SK-N-SH treated with all-trans-retinoic acid at 6 μM for 48 hours (cell line): ENCODE measurements at regions not wholly inside any gene's neighbourhood (a gene's known extent, or its start where the extent isn't known, plus 50 kb on each side); places are given as distances from the start of the nearest gene placed in this dataset.

Experiments
- ARNTL ChIP-seq: fragments of 450-650 bp; formaldehyde crosslinking; IDR thresholded peaks from 2 replicates; pipeline ENCODE4 v1.5.0; 2020; ENCODE audit warnings: low read depth, mild to moderate bottlenecking, moderate library complexity, borderline replicate concordance
- CSDC2 ChIP-seq: fragments of 250-450 bp; sonication (Bioruptor Pico); IDR thresholded peaks from 2 replicates; pipeline ENCODE4 v1.5.0; 2020; ENCODE audit warnings: mild to moderate bottlenecking, moderate library complexity
- ESRRG ChIP-seq: fragments of 250-450 bp; sonication (Bioruptor Pico); IDR thresholded peaks from 2 replicates; pipeline ENCODE4 v1.6.1; 2021; ENCODE audit warnings: mild to moderate bottlenecking
- PPARA ChIP-seq: fragments of 250-450 bp; sonication (Bioruptor Pico); IDR thresholded peaks from 2 replicates; pipeline ENCODE4 v1.5.0; 2020; ENCODE audit warnings: mild to moderate bottlenecking, borderline replicate concordance
- TCF4 ChIP-seq: fragments of 250-450 bp; sonication (Bioruptor Pico); IDR thresholded peaks from 2 replicates; pipeline ENCODE4 v1.8.0; 2021; ENCODE audit warnings: mild to moderate bottlenecking, moderate library complexity, borderline replicate concordance
- TOX ChIP-seq: fragments of 250-450 bp; sonication (Bioruptor Pico); IDR thresholded peaks from 2 replicates; pipeline ENCODE4 v1.8.0; 2021; ENCODE audit warnings: mild to moderate bottlenecking, moderate library complexity, borderline replicate concordance
- ZC3H10 ChIP-seq: fragments of 250-450 bp; sonication (Bioruptor Pico); IDR thresholded peaks from 2 replicates; pipeline ENCODE4 v1.5.1; 2021; ENCODE audit warnings: mild to moderate bottlenecking, moderate library complexity
- ZNF565 ChIP-seq: fragments of 450-650 bp; formaldehyde crosslinking; conservative IDR thresholded peaks from 2 replicates; pipeline ENCODE4 v1.5.0; 2020; ENCODE audit warnings: low read depth, mild to moderate bottlenecking, moderate library complexity
- ZNF8 ChIP-seq: fragments of 450-650 bp; formaldehyde crosslinking; IDR thresholded peaks from 2 replicates; pipeline ENCODE4 v1.5.0; 2020; ENCODE audit warnings: mild to moderate bottlenecking, moderate library complexity
- TF ChIP-seq, protein P1 (sequence below): fragments of 250-450 bp; sonication (Bioruptor Pico); IDR thresholded peaks from 2 replicates; pipeline ENCODE4 v1.8.0; 2020; ENCODE audit warnings: mild to moderate bottlenecking, moderate library complexity, borderline replicate concordance
- TF ChIP-seq, protein P2 (sequence below): fragments of 250-450 bp; sonication (Bioruptor Pico); IDR thresholded peaks from 2 replicates; pipeline ENCODE4 v1.5.1; 2020; ENCODE audit warnings: low read depth, mild to moderate bottlenecking, moderate library complexity

DNA sequence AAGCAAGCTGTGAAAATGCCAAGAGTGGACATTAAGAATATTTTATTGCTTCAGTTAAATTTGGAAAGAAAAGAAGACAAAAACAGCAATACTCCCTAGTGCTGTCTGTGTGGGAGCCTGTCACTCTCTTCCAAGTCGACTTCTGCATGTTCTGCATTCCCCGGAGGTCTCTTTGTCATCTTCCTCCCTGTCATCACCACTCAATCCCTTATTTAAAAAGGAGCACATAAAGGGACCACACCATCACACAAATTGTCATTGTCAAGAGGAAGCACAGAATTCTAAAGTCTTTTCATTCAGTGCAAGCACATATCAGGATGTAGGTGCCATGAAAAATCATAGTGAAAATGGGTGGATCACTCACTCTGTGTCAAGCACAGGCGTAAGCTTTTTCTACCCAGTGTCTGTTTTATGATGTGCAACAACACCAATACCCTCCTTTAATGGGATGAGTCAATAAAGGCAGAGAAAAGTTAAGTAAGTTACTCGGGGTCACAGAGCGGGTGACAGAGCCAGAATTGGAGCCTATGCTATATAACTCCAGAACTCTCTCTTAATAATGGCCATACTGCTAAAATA, 222.4 kb upstream of the HNMT start:
- TF ChIP-seq, protein P1, sequence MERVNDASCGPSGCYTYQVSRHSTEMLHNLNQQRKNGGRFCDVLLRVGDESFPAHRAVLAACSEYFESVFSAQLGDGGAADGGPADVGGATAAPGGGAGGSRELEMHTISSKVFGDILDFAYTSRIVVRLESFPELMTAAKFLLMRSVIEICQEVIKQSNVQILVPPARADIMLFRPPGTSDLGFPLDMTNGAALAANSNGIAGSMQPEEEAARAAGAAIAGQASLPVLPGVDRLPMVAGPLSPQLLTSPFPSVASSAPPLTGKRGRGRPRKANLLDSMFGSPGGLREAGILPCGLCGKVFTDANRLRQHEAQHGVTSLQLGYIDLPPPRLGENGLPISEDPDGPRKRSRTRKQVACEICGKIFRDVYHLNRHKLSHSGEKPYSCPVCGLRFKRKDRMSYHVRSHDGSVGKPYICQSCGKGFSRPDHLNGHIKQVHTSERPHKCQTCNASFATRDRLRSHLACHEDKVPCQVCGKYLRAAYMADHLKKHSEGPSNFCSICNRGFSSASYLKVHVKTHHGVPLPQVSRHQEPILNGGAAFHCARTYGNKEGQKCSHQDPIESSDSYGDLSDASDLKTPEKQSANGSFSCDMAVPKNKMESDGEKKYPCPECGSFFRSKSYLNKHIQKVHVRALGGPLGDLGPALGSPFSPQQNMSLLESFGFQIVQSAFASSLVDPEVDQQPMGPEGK (CRISPR knock-in tag): no peak
- no peak for TF ChIP-seq TCF4
- no peak for TF ChIP-seq TOX (CRISPR knock-in tag)
- TF ChIP-seq PPARA (CRISPR knock-in tag): no peak
- no peak for TF ChIP-seq ZNF565
- TF ChIP-seq ARNTL (CRISPR knock-in tag): no peak
- TF ChIP-seq, protein P2, sequence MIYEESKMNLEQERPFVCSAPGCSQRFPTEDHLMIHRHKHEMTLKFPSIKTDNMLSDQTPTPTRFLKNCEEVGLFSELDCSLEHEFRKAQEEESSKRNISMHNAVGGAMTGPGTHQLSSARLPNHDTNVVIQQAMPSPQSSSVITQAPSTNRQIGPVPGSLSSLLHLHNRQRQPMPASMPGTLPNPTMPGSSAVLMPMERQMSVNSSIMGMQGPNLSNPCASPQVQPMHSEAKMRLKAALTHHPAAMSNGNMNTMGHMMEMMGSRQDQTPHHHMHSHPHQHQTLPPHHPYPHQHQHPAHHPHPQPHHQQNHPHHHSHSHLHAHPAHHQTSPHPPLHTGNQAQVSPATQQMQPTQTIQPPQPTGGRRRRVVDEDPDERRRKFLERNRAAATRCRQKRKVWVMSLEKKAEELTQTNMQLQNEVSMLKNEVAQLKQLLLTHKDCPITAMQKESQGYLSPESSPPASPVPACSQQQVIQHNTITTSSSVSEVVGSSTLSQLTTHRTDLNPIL: no peak
- TF ChIP-seq ESRRG (CRISPR knock-in tag): no peak
- no peak for TF ChIP-seq CSDC2 (CRISPR knock-in tag)
- TF ChIP-seq ZNF8 (CRISPR knock-in tag): no peak
- TF ChIP-seq ZC3H10 (CRISPR knock-in tag): no peak
